HG03575 (cell line): ENCODE measurements at regions not wholly inside any gene's neighbourhood (a gene's known extent, or its start where the extent isn't known, plus 50 kb on each side); places are given as distances from the start of the nearest gene placed in this dataset.
"Not testable (repeated sequence)": the region's sequence is repeated elsewhere in the genome, so short reads cannot be mapped to it uniquely, and the experiment has no call there.

Experiments used
- ATAC-seq: cut with Tn5 transposase; IDR thresholded peaks from one replicate; pipeline ENCODE4 v1.9.1; 2021; ENCODE audit not compliant: unreplicated experiment, insufficient number of reproducible peaks, low FRiP score; ENCODE audit errors: extremely low read depth

DNA sequence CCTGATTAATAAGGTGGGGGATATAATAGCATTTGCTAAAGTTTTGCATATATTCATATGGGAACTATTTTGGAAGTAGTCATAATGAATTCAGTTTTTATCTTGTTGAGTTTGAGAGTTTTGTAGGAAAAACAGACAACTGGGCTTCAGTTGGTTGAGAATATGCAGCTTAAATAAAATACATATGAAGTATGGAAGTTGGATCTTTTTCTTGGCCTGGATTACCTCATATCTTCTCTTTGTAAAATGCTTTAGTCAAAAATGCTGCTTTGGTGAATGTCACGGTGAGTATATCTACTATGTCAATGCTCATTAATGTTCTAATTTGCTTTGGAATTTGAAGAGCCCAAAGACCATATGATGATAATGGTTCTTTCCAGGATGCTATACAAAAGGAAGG lies 552.2 kb upstream of the LMO3 start:
- ATAC-seq = no peak

GRCh38 chr12:17151917-17152316 lies 546.0 kb upstream of the LMO3 start:
- ATAC-seq = no peak

GRCh38 chr12:17148706-17149105 lies 542.7 kb upstream of the LMO3 start:
- no peak for ATAC-seq

- ATAC-seq = no peak
These were observed 536.9 kb upstream of the LMO3 start for GRCh38 chr12:17142856-17143255.

GRCh38 chr12:17139931-17140330 lies 534.0 kb upstream of the LMO3 start:
- no peak for ATAC-seq

DNA sequence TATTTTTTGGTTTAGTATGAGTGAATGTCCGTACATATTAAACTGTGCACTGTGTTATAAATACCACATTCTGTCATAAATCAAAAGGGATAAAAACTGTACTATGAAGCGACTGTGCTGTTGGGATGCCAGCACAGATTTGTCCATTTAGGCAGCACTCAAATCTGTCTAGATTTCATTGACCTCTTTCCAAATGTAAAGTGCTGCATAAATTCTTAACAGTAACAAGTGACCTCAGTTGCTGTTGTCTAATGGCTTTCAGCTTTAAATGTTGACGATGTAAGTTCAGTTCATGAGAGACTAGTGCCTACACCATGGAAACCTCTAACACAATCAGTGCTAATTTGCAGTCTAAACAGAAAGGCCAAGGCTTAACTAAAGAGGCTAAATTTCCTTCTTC lies 531.4 kb upstream of the LMO3 start:
- ATAC-seq = no peak

DNA sequence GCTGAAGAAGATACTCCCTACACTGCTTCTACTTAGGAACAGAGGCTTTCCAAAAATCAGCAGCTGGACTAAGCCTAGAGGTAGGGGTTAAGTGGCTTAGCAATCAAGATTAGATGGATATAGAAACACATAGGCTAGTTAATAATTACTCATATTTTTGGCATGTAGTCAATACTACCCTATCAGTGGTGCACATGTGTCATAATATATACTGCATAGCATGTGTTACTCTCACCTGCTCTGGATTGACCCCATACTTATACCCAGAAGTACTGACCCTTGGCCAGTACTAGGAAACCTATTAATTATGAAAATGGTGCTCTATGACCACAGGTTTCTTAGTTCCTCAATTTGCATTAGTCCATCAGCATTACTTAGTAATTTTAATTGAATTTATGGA lies 528.4 kb upstream of the LMO3 start:
- no peak for ATAC-seq

DNA sequence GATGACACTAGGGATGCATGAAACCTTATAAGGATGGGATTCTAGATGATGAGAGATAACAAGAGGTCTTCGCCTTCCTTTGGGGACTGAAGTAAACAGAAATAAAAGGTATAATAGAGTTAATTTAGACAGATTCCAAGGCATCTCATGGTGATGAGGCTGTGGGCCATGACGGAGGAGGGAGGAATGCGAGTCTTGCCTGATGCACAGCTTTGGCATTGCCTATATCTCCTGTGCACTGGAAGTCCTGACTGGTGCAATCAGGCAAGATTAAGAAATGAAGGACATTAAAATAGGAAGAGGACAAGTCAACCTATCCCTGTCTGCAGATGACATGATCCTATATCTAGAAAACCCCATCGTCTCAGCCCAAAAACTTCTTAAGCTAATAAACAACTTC lies 526.4 kb upstream of the LMO3 start:
- no peak for ATAC-seq

DNA sequence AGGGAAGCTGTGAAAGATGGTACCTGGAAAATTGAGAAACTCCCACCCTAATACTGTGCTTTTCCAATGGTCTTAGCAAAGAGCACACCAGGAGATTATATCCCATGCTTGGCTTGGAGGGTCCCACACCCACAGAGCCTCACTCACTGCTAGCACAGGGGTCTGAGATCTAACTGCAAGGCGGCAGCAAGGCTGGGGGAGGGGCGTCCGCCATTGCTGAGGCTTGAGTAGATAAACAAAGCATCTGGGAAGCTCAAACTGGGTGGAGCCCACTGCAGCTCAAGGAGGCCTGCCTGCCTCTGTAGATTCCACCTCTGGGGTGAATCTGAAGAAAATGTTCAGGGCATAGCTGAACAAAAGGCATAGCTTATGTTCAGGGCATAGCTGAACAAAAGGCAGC lies 510.6 kb upstream of the LMO3 start:
- ATAC-seq = not testable (repeated sequence)

DNA sequence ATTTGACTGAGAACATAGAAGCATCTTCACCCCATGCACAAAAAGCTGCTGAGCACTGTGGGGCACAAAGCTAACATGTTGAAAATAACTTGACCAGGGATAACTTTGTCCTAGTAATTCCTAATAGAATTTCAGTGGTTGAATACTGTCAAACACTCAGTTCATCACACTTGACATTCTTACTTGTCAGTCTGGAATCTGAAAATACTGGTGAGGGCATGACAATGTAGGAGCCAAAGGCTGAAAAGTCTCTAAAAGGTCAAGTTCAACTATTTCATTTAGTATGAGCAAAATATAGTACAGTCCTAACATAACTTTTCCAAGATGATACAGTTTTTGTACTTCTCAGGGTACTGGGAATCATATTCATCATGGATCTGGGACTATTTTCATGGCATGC lies 504.4 kb upstream of the LMO3 start:
- ATAC-seq = no peak

DNA sequence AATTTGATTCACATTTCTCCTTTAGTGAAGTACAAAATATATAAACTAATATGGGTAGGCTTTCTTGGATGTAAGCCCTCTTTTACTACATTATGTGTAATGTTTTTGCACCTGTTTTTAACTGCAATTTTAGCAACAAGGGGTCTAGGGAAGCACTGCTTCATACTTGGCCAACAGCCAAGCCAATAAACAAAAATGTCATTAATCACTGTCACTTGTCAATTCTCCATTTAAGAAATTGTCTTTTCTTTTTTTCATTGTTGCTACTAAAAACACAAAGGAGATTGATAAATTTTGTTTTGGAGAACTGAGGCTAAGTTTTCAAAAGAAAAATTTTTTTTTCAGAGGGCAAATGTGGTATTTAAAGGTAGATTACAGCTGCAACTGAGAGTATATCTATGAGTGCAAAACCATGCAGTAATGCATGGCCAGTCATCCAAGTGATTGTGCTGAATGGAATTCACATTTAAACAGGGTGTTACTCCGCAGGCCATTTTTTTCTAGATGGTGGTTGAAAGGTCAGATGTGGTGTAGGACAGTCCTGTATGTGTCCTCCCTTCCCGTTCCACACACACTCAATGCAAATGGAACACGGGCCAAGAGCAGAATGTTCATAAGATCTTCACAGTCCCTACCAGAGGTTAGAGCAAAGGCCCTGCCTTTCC lies 503.0 kb upstream of the LMO3 start:
- no peak for ATAC-seq

DNA sequence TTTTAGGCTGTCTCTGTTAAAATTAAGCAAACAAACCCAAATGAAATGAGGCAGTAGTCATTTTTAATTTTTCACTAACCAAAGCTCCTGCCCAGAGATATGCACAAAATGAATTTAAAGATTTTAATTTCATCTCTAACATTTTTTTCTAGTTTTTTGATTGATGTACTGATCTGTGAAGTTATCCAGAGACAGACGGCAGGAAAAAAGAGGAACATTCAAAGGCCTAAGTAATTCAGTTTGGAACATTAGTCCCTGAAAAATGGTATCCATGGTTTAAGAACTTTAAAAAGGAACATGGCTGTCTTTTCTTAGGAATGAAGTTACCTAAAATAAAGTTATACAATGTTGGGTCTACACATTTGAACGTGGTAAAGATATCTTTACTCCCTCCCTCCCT lies 498.8 kb upstream of the LMO3 start:
- no peak for ATAC-seq

GRCh38 chr12:17097674-17098073 lies 491.7 kb upstream of the LMO3 start:
- no peak for ATAC-seq

DNA sequence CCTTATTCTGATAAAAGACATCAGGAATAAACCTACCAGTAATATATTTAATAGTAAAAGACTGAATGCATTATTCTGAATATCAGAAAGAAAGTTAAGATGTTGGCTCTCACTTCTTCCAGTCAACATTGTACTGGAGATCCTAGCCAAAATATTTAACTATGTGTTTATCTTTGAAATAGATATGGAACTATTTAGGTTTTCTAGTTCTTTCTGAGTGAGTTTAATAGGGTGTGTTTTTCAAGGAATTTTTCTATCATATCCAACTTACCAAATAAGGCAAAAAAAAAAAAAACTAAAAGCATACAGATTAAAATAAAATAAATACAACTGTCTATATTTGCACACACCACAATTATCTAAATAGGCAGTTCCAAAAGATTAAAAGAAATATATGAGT lies 478.9 kb upstream of the LMO3 start:
- no peak for ATAC-seq

- no peak for ATAC-seq
These were observed 473.4 kb upstream of the LMO3 start for GRCh38 chr12:17079251-17079909.

DNA sequence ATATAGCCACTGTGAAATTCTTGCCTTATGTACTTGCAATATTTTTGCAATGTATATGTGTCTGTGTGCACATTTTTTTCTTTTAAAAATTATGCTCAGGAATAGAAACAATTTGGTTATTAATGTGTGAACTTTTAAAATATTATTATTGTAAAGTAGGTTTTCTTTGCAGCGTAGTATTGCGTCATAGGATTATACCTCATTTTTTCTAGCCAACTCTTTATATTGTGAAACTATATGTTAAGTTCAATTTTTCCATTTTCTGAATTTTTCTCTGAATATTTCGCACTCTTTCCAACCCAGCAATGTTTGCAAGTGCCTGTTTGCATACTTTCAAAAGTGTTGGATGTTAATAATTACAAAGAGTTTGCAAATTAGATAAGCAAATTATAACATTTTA lies 471.6 kb upstream of the LMO3 start:
- ATAC-seq = no peak

DNA sequence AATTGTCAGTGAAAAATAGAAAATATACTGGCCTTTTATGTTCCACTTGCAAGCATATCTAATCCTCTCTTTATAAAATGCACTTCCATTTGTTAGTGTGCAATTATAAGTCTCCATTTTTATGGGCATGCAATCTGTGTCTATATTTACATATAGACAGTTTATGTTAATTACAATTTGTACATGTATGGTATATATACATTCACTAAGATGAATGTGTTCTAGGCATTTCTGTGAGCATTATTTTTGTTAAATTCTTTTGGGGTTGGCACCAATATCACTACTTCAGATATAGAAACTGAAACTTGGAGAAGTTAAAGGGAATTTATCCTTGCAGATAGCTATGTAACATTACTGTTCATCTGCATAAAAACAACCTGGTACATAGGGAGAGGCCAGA lies 470.8 kb upstream of the LMO3 start:
- no peak for ATAC-seq

- ATAC-seq = no peak
These were observed 470.2 kb upstream of the LMO3 start for GRCh38 chr12:17076028-17076744.

GRCh38 chr12:17064834-17065233 lies 458.9 kb upstream of the LMO3 start:
- no peak for ATAC-seq

GRCh38 chr12:17062267-17063036 lies 456.5 kb upstream of the LMO3 start:
- no peak for ATAC-seq
